H1 (cell line): ENCODE measurements at regions not wholly inside any gene's neighbourhood (a gene's known extent, or its start where the extent isn't known, plus 50 kb on each side); places are given as distances from the start of the nearest gene placed in this dataset.
A peak's percentile ranks its signal among the peaks of the same experiment; 100 is the strongest.
"Not testable (repeated sequence)": the region's sequence is repeated elsewhere in the genome, so short reads cannot be mapped to it uniquely, and the experiment has no call there.

Experiments
- CTCF ChIA-PET: fragments of 300-600 bp; sonication (Branson Sonifier 250); formaldehyde crosslinking; loops from one replicate; lab custom pipeline; 2021; ENCODE audit not compliant: partially characterized antibody; lab: Charles Lee
- POLR2A ChIA-PET: fragments of 300-600 bp; sonication (Branson Sonifier 250); formaldehyde crosslinking; loops from one replicate; lab custom pipeline; 2021; ENCODE audit warnings: inconsistent platforms; ENCODE audit not compliant: partially characterized antibody; lab: Charles Lee
- DNase-seq, 2 experiments: peaks; one replicate each; pipeline versions ENCODE4 v3.0.0 to v3.0.0-alpha.2; 2010 to 2022; ENCODE audit warnings: low spot score in 2 of 2, low read depth in 1 of 2, mixed read lengths in 1 of 2
- FAIRE-seq: peaks from 2 replicates; lab custom pipeline; 2011; peaks lifted over from hg19 to GRCh38; lab: Jason Lieb, UNC
- H2AFZ ChIP-seq: 2 replicates; pipeline ENCODE4 v1.8.1; 2012; ENCODE audit warnings: low read length, inconsistent platforms
- H2AK5ac ChIP-seq: 2 replicates; pipeline ENCODE4 v1.6.1; 2013; ENCODE audit warnings: low read depth, low read length
- H2BK120ac ChIP-seq: replicated peaks from 2 replicates; pipeline ENCODE3; 2013; ENCODE audit warnings: low read depth, low read length, inconsistent platforms
- H2BK12ac ChIP-seq: 2 replicates; pipeline ENCODE4 v1.6.1; 2013; ENCODE audit warnings: low read depth, low read length
- H2BK15ac ChIP-seq: 2 replicates; pipeline ENCODE4 v1.6.1; 2013; ENCODE audit warnings: low read length
- H2BK20ac ChIP-seq: 2 replicates; pipeline ENCODE4 v1.6.1; 2013; ENCODE audit warnings: low read length
- H2BK5ac ChIP-seq: 2 replicates; pipeline ENCODE4 v1.6.1; 2013; ENCODE audit warnings: low read depth, low read length
- H3K14ac ChIP-seq: 2 replicates; pipeline ENCODE4 v1.6.1; 2013; ENCODE audit warnings: inconsistent platforms; ENCODE audit not compliant: insufficient read length
- H3K18ac ChIP-seq: 2 replicates; pipeline ENCODE4 v1.6.1; 2013; ENCODE audit warnings: low read length; ENCODE audit errors: extremely low read depth
- H3K23ac ChIP-seq: 2 replicates; pipeline ENCODE4 v1.6.1; 2013; ENCODE audit warnings: inconsistent platforms; ENCODE audit not compliant: insufficient read length
- H3K23me2 ChIP-seq: 2 replicates; pipeline ENCODE4 v1.6.1; 2013; ENCODE audit warnings: low read depth, low read length
- H3K27ac ChIP-seq: 2 replicates; pipeline ENCODE4 v1.6.1; 2011; ENCODE audit warnings: low read depth, low read length, inconsistent platforms
- H3K27me3 ChIP-seq, 4 experiments: replicated peaks in 1 of 4; 1 replicate in 1 of 4; 2 replicates in 3 of 4; pipeline versions ENCODE4 v1.6.1 to v1.8.1; 2011 to 2013; ENCODE audit warnings: low read length in 3 of 4, mild to moderate bottlenecking in 3 of 4, inconsistent platforms in 2 of 4, mixed read lengths in 2 of 4, moderate library complexity in 1 of 4; ENCODE audit not compliant: control insufficient read depth in 3 of 4, insufficient read depth in 3 of 4; ENCODE audit errors: extremely low read depth in 1 of 4
- H3K36me3 ChIP-seq, 4 experiments: 2 replicates each; pipeline versions ENCODE4 v1.6.1 to v1.8.1; 2011 to 2013; ENCODE audit warnings: mild to moderate bottlenecking in 4 of 4, low read length in 3 of 4, moderate library complexity in 2 of 4, control low read depth in 1 of 4, inconsistent platforms in 1 of 4; ENCODE audit not compliant: insufficient read depth in 4 of 4, control insufficient read depth in 2 of 4
- H3K4ac ChIP-seq: replicated peaks from 2 replicates; pipeline ENCODE3; 2013; ENCODE audit warnings: low read length, low read depth, mixed read lengths, inconsistent platforms; ENCODE audit not compliant: insufficient read length
- H3K4me1 ChIP-seq, 4 experiments: replicated peaks in 1 of 4; 1 replicate in 1 of 4; 2 replicates in 3 of 4; pipeline versions ENCODE4 v1.6.1 to v1.8.1; 2011 to 2013; ENCODE audit warnings: low read length in 3 of 4, inconsistent platforms in 2 of 4, mixed read lengths in 1 of 4; ENCODE audit not compliant: insufficient read depth in 4 of 4, control insufficient read depth in 3 of 4
- H3K4me2 ChIP-seq, 2 experiments: 2 replicates each; pipeline versions ENCODE4 v1.6.1 to v1.8.1; 2011 to 2013; ENCODE audit warnings: low read depth in 2 of 2, low read length in 2 of 2, control low read depth in 1 of 2, inconsistent platforms in 1 of 2, mild to moderate bottlenecking in 1 of 2; ENCODE audit not compliant: insufficient read depth in 1 of 2
- H3K4me3 ChIP-seq, 4 experiments: fragments of 200-600, 300-600 bp in 1 of 4; sonication (generic), shearing (Covaris generic), sonication (Bioruptor Twin) in 1 of 4; 2 replicates each; pipeline versions ENCODE4 v1.5.1 to v1.8.1; 2011 to 2016; ENCODE audit warnings: low read length in 4 of 4, low read depth in 3 of 4, control low read depth in 2 of 4, inconsistent platforms in 2 of 4, mild to moderate bottlenecking in 2 of 4, mixed read lengths in 1 of 4, moderate library complexity in 1 of 4; ENCODE audit not compliant: insufficient read depth in 2 of 4; ENCODE audit errors: extremely low read depth in 1 of 4
- H3K56ac ChIP-seq: replicated peaks from 2 replicates; pipeline ENCODE3; 2013; ENCODE audit warnings: low read depth, mild to moderate bottlenecking, mixed read lengths, low read length, inconsistent platforms; ENCODE audit not compliant: insufficient read length
- H3K79me1 ChIP-seq: 2 replicates; pipeline ENCODE4 v1.6.1; 2013; ENCODE audit warnings: low read depth, low read length, control low read depth
- H3K79me2 ChIP-seq, 2 experiments: 2 replicates each; pipeline versions ENCODE4 v1.6.1 to v1.8.1; 2012 to 2013; ENCODE audit warnings: low read length in 2 of 2, mild to moderate bottlenecking in 2 of 2, inconsistent platforms in 1 of 2; ENCODE audit not compliant: insufficient read depth in 2 of 2, control insufficient read depth in 1 of 2
- H3K9ac ChIP-seq, 4 experiments: replicated peaks in 1 of 4; 1 replicate in 1 of 4; 2 replicates in 3 of 4; pipeline versions ENCODE4 v1.6.1 to v1.8.1; 2011 to 2013; ENCODE audit warnings: low read depth in 3 of 4, low read length in 3 of 4, control low read depth in 2 of 4, mild to moderate bottlenecking in 2 of 4, moderate library complexity in 2 of 4, inconsistent platforms in 1 of 4; ENCODE audit errors: extremely low read depth in 1 of 4
- H3K9me3 ChIP-seq, 2 experiments: 2 replicates each; pipeline versions ENCODE4 v1.6.1 to v1.8.1; 2012 to 2013; ENCODE audit warnings: mild to moderate bottlenecking in 2 of 2, moderate library complexity in 2 of 2, control low read depth in 1 of 2, inconsistent platforms in 1 of 2, low read depth in 1 of 2, low read length in 1 of 2, mixed read lengths in 1 of 2; ENCODE audit not compliant: insufficient read depth in 2 of 2
- H4K20me1 ChIP-seq, 2 experiments: replicated peaks in 1 of 2; 2 replicates each; pipeline versions ENCODE3 to v1.8.1; 2011 to 2013; ENCODE audit warnings: inconsistent platforms in 2 of 2, low read length in 2 of 2, mild to moderate bottlenecking in 1 of 2; ENCODE audit not compliant: insufficient read depth in 2 of 2, control insufficient read depth in 1 of 2
- H4K5ac ChIP-seq: 2 replicates; pipeline ENCODE4 v1.6.1; 2013; ENCODE audit warnings: low read length, low read depth, mixed read lengths, inconsistent platforms; ENCODE audit not compliant: insufficient read length
- H4K8ac ChIP-seq: 2 replicates; pipeline ENCODE4 v1.8.0; 2013; ENCODE audit warnings: mild to moderate bottlenecking, moderate library complexity, low read length, inconsistent platforms; ENCODE audit not compliant: insufficient read depth; ENCODE audit errors: extremely low read depth
- H4K91ac ChIP-seq: replicated peaks from 2 replicates; pipeline ENCODE3; 2013; ENCODE audit warnings: low read length, mixed read lengths, inconsistent platforms; ENCODE audit not compliant: insufficient read length
- WGBS, 2 experiments: shearing (Covaris generic) in 1 of 2; methylation state at CpG; one replicate each; pipeline versions ENCODE4 v1.1.6 to v1.1.7; 2013 to 2015; ENCODE audit warnings: low lambda C conversion rate in 2 of 2, mixed read lengths in 2 of 2, inconsistent platforms in 1 of 2, low coverage in 1 of 2, missing lambda C conversion rate in 1 of 2; ENCODE audit not compliant: insufficient replicate concordance in 2 of 2, insufficient coverage in 1 of 2, insufficient read length in 1 of 2; ENCODE audit errors: extremely low coverage in 1 of 2, missing lambda C conversion rate in 1 of 2; 5-methylcytosine and 5-hydroxymethylcytosine counted together

- Histone ChIP-seq H2BK120ac (peak overlapping the region; percentile 88), H2BK20ac (peak overlapping the region; percentile 99; the same call in 1 of the 2 replicates), H3K4me3 (peak overlapping the region in 3 of 4 experiments; percentile 28 to 53 (median 43); a peak in 3 of 8 replicates), H3K18ac (peak overlapping the region; percentile 88), H4K91ac (peak overlapping the region; percentile 83), H3K23me2 (peaks cover 13% of the 10 kb centered on the region), H3K4me1 (peaks cover 5 to 34% (median 23%) of the 10 kb centered on the region in 4 experiments), H2AFZ (peak overlapping the region; percentile 48; the same call in 1 of the 2 replicates), H2BK12ac (0 out of 2 replicates have a peak overlapping the region, but pooled peaks have one; percentile 90), H2AK5ac (peak overlapping the region; percentile 92; the same call in 1 of the 2 replicates), H3K4me2 (peak overlapping the region; percentile 68 to 94; a peak in 3 of 4 replicates), H2BK5ac (peak overlapping the region; percentile 94; the same call in 1 of the 2 replicates)
- not testable (repeated sequence) for FAIRE-seq, H3K27me3 ChIP-seq, H3K36me3 ChIP-seq, H3K9me3 ChIP-seq, DNase-seq, H3K56ac ChIP-seq, H3K4ac ChIP-seq, H4K20me1 ChIP-seq, H4K5ac ChIP-seq, H4K8ac ChIP-seq, H3K79me1 ChIP-seq, H3K14ac ChIP-seq, H3K79me2 ChIP-seq, H3K27ac ChIP-seq, H3K9ac ChIP-seq, H2BK15ac ChIP-seq, H3K23ac ChIP-seq
- ChIA-PET CTCF (interaction anchor here (0.9 kb wide), 1 partner anchor 10 kb away, joined by 3 read pairs; no protein-coding TSS in a partner anchor), POLR2A (interaction anchor here (1.6 kb wide), 1 partner anchor 126 kb away, joined by 6 read pairs; no protein-coding TSS in a partner anchor)
- 85% methylated on average over 1 of the region's 1 CpG; no CpG with 5 or more reads in 1 of the 2 experiments for WGBS, 2 experiments
These were observed 103.2 kb upstream of the MED13L start for GRCh38 chr12:116380740-116381139.
